ENCODE measurements at regions not wholly inside any gene's neighbourhood (a gene's known extent, or its start where the extent isn't known, plus 50 kb on each side); places are given as distances from the start of the nearest gene placed in this dataset.

DNA sequence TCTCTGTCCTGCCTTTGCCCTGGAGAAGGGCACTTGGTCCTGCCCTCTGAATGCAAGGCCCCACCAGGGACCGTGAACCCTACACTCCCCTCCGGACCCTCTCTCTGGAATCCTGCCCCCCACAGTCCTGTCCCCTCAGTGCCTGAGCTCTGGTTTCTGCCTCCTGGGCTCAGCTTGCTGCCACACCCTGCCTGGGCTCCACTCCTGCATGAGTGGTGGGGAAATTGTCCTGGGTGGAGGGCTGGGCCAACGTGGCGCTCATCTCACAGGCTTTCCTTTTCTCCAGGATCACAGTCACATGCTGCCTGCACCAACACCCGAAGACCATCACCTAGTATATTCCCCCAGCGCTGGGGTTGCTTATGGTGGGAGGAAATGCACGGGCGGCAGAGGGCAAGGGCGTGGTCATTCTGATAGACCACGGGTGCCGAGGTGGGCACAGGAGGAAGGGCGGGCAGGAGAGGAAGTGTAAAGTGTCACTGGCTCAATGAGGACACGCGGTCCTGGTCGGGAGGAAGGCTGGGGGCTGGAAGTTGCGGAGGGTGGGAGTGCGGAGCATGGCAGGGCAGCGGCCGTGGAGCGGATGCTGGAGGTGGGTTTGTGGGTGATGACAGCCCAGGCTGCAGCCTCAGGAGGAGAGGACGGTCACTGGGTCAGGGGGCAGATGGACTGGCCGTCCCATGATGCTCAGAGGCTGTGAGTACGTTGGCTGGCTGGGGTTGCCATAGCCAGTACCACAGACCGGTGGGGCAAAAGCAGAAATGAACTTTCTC is 99.5 kb downstream of the KIF26A start:
- no peak for TF ChIP-seq EZH2 (IDR thresholded peaks at IDR 0.05; ENCODE audit: borderline replicate concordance)
- TF ChIP-seq, protein P1, sequence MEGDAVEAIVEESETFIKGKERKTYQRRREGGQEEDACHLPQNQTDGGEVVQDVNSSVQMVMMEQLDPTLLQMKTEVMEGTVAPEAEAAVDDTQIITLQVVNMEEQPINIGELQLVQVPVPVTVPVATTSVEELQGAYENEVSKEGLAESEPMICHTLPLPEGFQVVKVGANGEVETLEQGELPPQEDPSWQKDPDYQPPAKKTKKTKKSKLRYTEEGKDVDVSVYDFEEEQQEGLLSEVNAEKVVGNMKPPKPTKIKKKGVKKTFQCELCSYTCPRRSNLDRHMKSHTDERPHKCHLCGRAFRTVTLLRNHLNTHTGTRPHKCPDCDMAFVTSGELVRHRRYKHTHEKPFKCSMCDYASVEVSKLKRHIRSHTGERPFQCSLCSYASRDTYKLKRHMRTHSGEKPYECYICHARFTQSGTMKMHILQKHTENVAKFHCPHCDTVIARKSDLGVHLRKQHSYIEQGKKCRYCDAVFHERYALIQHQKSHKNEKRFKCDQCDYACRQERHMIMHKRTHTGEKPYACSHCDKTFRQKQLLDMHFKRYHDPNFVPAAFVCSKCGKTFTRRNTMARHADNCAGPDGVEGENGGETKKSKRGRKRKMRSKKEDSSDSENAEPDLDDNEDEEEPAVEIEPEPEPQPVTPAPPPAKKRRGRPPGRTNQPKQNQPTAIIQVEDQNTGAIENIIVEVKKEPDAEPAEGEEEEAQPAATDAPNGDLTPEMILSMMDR (IDR thresholded peaks at IDR 0.05; ENCODE audit: poor library complexity): no peak
- TF ChIP-seq EZH2phosphoT487 (IDR thresholded peaks at IDR 0.05; ENCODE audit: low read depth, severe bottlenecking, unreplicated experiment): no peak
- 91% methylated on average over 23 of the region's 24 CpGs for WGBS (ENCODE audit: low lambda C conversion rate, missing lambda C conversion rate)
- Histone ChIP-seq H3K36me3 (replicated peaks; ENCODE audit: insufficient read depth, low read depth) (no peaks in the 10 kb centered on the region), H2AFZ (no peak overlapping the region), H3K4me2 (no peak overlapping the region), H3K27ac (no peak overlapping the region), H3K9me2 (replicated peaks; ENCODE audit: insufficient read depth) (no peaks in the 10 kb centered on the region), H3K27me3 (no peaks in the 10 kb centered on the region), H3K9me3 (ENCODE audit: low read depth) (no peaks in the 10 kb centered on the region), H3K79me2 (no peaks in the 10 kb centered on the region), H3K4me1 (ENCODE audit: insufficient read depth) (no peaks in the 10 kb centered on the region), H3K4me3 (no peak overlapping the region), H4K20me1 (ENCODE audit: insufficient read depth, poor library complexity, severe bottlenecking) (no peaks in the 10 kb centered on the region)
- DNase-seq (ENCODE audit: low spot score): no peak

DNA sequence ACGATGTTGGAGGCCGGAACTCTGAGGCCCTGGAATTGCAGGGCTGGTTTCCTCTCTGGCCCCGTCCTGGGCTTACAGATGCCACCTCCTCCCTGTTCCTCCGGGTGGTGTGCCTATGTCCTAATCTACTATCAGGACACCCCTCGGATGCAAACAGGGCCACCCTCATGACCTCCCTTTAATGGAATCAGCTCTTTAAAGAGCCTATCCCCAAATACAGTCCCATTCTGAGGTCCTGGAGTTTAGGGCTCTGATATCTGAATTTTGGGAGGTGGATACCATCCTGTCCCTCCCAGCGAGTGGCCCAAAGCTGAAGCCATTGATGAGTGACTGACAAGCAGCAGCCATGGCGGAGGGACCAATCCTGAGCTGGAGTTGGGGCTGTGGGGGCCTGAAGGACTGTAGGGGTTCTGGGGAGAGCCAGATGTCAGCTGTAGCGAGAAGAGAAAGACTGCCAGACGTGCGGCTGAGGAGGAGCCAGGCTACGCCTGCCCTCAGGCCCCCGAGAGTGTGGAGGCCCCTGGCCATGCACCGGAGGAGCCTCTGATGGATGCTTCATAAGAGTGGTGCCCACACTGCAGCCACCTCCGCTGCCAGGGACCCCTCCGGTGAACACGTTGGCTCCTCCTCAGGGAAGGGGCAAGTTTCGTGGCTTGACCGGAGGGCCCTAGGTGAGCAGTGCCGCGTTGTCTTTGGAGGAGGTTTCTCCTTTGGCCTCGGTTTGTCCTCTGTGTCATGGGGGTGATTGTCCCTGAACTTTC is 100.2 kb downstream of the KIF26A start:
- TF ChIP-seq EZH2phosphoT487 (IDR thresholded peaks at IDR 0.05; ENCODE audit: low read depth, severe bottlenecking, unreplicated experiment) (no peak), EZH2 (IDR thresholded peaks at IDR 0.05; ENCODE audit: borderline replicate concordance) (no peak)
- TF ChIP-seq, protein P1 (IDR thresholded peaks at IDR 0.05; ENCODE audit: poor library complexity): no peak
- no peak for DNase-seq (ENCODE audit: low spot score)
- Histone ChIP-seq H4K20me1 (ENCODE audit: insufficient read depth, poor library complexity, severe bottlenecking) (no peaks in the 10 kb centered on the region), H3K4me2 (no peak overlapping the region), H3K36me3 (replicated peaks; ENCODE audit: insufficient read depth, low read depth) (no peaks in the 10 kb centered on the region), H3K4me3 (no peak overlapping the region), H3K79me2 (no peaks in the 10 kb centered on the region), H3K27ac (no peak overlapping the region), H3K9me3 (ENCODE audit: low read depth) (no peaks in the 10 kb centered on the region), H2AFZ (no peak overlapping the region), H3K9me2 (replicated peaks; ENCODE audit: insufficient read depth) (no peaks in the 10 kb centered on the region), H3K4me1 (ENCODE audit: insufficient read depth) (no peaks in the 10 kb centered on the region), H3K27me3 (no peaks in the 10 kb centered on the region)
- 86% methylated on average over 16 of the region's 21 CpGs for WGBS (ENCODE audit: low lambda C conversion rate, missing lambda C conversion rate)

DNA sequence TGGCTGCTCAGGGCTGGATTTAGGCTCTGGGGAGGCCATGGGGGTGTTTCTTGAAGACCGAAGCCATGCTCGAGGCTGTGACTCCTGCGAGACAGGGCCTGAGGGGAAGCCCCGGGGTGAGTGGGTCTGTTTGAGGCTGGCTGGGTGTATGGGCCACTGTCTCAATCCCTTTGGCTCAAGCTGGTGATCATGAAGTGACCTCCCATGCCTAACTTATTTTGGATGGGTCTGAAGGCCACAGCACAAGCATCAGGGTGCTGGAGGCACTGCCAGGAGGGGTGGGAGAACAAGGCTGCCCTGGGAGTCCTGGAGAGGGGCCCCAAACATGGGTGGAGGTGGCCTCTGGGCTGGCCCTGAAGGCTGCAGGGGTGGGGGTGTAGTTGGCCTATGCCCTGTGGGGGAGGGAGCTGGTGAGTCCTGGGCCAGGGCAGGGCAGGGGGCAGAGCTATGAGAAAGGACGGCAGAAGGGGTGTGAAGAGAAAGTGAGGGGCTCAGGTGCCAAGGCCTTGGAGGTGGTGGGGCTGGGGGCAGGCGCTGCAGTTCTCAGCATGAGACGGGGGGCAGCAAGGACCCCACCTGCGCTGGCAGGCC is 100.9 kb downstream of the KIF26A start:
- TF ChIP-seq EZH2 (IDR thresholded peaks at IDR 0.05; ENCODE audit: borderline replicate concordance): no peak
- TF ChIP-seq EZH2phosphoT487 (IDR thresholded peaks at IDR 0.05; ENCODE audit: low read depth, severe bottlenecking, unreplicated experiment): no peak
- TF ChIP-seq, protein P1 (IDR thresholded peaks at IDR 0.05; ENCODE audit: poor library complexity): no peak
- H3K27ac ChIP-seq: no peak overlapping the region

More for the DNA sequence above, 100.9 kb downstream of the KIF26A start:
- Histone ChIP-seq H3K9me2 (replicated peaks; ENCODE audit: insufficient read depth) (no peaks in the 10 kb centered on the region), H3K9me3 (ENCODE audit: low read depth) (no peaks in the 10 kb centered on the region), H3K36me3 (replicated peaks; ENCODE audit: insufficient read depth, low read depth) (no peaks in the 10 kb centered on the region), H3K27me3 (no peaks in the 10 kb centered on the region), H3K4me2 (no peak overlapping the region), H3K79me2 (no peaks in the 10 kb centered on the region), H4K20me1 (ENCODE audit: insufficient read depth, poor library complexity, severe bottlenecking) (no peaks in the 10 kb centered on the region), H2AFZ (no peak overlapping the region), H3K4me3 (no peak overlapping the region), H3K4me1 (ENCODE audit: insufficient read depth) (peaks cover 3% of the 10 kb centered on the region)
- no peak for DNase-seq (ENCODE audit: low spot score)
- whole genome bisulfite sequencing (ENCODE audit: low lambda C conversion rate, missing lambda C conversion rate): 63% methylated on average over 8 of the region's 8 CpGs
